HG03108 (cell line): ENCODE measurements at regions not wholly inside any gene's neighbourhood (a gene's known extent, or its start where the extent isn't known, plus 50 kb on each side); places are given as distances from the start of the nearest gene placed in this dataset.

ENCODE experiments used
- ATAC-seq: cut with Tn5 transposase; IDR thresholded peaks from one replicate; pipeline ENCODE4 v1.9.1; 2021; ENCODE audit warnings: moderate library complexity; ENCODE audit not compliant: unreplicated experiment

DNA sequence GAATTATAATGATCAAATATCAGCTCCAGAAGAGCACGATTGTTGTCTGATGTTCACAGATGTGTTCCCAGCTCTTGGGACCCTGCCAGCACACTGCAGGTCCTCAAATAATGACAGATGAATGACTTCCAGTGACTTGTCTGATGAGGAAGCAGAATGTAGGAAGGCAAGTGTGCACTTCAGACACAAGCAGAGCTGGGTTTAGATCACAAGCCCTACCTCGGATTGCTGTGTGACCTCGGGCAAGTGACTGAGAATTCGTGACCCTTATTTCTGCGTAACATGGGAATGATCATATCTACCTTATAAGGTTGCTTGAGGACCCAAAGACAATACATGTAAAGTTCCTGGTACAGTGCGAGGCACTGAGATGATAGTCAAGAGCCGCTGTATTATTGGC lies 182.2 kb downstream of the ABCC12 start:
- ATAC-seq = no peak

DNA sequence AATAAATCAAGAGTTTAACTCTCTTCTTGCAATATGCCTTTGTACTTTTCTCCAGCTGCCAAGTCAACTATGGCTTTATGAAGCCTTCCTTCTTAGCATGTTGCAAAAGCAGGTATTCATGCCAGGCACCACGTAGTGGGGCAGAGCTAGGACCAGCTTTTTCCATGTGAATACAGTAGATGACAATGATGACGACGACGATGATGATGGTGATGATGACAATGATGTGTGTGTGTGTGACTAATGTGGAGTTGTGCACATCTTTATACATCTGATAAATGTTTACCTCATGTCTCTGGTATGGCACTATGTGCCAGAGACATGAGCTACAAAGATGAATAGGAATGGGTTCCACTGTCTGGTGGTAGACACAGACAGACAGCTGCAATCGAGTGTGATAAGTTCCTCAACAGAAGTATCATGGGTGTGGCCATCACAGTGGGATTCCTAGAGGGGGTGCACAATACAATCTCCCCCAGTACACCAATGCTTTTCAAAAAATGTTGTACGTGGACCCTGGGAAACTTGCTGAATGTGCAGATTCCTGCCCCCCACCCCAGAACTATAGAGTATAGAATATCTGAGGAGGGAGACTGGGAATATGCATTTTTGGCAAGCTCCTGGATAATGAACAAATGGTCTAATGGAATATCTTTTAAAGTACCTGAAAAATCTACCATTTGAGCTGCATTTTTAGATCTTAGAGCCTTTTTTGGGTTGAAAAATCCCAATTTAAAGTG lies 183.4 kb downstream of the ABCC12 start:
- no peak for ATAC-seq

DNA sequence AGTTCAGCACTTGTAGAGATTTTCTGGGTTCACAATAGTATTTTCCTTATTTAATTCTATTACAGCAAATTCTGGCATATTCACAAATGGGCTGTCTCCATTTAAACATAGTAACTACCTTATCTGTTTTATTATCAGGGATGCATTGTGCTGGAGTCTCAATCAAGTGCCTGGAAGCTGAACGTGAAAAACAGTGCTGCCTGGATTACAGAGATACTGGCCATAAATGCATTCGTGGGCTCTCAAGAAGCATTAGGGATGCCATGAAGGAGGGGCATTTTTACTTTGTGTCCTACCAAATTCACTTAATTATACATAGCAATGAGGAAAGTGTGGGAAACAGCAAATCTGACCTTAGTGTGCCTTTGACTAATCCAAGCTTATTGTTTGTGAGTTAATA lies 184.6 kb downstream of the ABCC12 start:
- ATAC-seq = no peak

DNA sequence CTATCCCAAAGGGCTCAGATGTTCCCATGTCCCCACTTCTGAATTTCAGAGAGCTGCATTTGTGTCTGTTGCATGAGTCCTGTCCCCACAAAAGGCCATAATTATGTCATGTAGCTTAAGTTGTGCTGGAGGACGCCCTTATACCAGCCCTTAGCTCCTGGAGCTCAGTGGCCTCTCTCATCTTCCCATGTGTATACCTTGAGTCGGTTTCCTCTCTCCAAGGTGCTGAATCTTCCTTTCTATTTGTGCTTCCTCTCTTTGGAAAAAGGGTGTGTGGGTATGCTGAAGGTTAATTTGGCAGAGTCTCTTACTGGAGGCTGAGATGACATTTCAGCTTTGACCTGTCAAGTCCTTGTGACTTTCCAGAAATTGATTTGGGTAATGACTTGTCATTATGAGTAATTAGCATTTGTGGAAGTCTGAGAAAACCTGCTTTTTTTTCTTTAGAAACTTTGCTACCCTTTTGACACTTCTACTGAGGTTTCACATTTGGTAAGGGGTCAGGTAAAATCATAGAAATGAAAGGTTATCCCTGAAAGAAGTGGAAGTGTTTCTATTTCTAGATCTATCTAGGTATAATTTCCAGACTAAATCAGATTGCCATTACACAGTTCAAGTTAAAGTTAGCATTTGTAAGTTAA lies 185.4 kb downstream of the ABCC12 start:
- ATAC-seq = no peak

DNA sequence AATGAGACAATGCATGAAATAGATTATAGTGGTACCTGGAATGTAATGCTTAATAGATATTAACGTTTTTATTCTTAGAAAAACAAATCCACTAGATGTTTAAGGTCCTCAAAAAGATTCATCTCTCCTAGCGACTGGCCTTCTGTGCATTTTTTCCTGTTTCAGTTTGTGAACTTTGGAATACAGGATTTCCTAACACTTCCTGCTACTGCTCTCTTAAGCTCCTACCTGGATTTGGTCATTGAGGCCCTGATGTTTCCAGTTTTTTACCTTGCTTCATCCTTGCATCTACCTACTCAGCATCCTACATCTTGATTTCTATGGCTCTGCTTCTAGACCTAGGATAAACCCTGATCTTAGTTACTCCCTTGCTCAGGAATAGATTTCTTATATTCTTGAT lies 188.4 kb downstream of the ABCC12 start:
- no peak for ATAC-seq

DNA sequence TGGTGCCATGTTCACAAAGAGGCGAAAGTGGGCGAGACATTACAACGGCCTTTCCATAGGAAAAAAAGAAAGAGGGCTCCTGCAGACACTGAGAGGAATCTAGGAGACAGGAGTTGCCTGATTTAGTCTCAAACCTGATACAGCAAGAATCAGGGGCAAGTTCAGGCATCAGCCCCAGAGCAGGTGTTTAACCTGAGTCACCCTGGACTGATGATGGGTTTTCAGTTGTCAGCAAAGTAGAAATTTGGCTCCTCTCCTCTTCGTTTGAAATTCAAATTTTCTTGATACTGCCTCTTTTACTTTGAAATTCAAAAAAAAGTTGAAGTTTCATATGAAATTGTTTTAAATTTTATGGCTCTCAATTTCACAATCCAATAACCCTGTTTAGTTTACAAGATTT lies 189.5 kb downstream of the ABCC12 start:
- no peak for ATAC-seq

DNA sequence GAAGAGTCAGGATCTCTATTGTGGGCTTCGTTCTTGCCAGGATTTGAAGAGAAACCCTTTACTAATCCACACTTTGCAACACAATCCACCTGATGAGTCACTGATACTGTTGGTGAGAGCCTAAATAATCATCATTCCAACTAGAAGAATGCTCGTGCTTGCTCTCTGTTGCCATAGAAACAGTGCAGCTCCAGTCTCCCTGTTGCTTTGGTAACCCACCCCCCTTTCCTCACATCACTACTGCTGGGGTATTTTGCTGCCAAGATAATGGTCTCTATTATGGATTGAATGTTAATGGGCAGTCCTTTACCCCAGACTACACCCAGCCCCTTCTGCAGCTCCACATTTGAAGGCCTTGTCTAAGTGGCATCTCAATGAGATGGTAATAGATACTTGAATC lies 190.4 kb downstream of the ABCC12 start:
- ATAC-seq = no peak

DNA sequence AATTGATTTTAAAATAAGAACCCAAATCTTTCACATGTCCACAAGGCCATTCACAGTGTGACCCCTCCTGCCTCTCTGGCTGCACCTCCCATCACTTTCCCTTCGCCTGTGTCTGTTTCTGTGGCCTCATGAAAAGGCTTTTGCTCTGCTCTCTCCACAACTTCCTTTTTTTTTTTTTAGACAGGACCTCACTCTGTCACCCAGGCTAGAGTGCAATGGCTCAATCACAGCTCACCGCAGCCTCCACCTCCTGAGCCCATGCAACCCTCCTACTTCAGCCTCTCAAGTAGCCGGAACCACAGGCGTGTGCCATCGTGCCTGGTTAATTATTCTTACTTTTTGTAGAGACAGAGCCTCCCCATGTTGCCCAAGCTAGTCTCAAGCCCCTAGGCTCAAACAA lies 197.1 kb downstream of the ABCC12 start:
- no peak for ATAC-seq

DNA sequence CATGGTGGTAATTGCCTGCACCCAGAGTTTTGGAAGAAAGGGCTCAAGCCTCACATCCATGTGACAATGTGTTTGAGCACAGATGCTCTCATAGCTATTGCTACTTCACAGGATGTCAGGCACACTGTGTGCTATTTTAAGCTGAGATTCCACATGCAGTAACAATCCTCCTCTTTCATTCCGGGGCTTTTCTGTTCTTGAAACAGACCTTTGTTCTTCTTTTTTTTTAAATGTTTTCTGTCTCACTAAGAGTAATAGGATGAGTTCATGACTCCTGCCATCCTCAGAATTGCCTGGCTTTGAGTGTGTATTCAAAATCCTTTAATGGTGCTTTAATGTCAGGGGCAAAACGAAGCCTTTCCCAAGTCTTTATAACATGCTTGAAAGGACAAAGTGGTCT lies 198.9 kb downstream of the ABCC12 start:
- ATAC-seq = no peak

DNA sequence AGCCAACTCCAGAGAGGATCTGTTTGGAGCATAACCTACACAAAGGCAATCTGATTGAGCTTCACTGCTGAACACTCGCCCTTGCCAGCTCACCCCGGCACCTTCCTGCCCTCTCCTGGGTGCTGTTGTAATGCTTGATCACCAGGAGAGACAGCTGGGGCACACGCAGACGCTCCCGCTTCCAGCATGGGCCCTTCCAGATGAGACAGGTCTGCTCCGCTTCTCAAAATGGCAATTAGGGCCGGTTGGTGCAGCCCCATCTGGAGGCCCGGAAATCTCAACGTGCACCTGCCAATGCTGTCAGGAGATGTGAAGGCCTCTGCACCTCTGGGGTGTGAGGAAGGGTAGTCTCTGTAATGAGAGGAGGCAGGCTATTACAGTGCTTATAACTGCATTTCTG lies 206.1 kb downstream of the ABCC12 start:
- ATAC-seq = no peak

DNA sequence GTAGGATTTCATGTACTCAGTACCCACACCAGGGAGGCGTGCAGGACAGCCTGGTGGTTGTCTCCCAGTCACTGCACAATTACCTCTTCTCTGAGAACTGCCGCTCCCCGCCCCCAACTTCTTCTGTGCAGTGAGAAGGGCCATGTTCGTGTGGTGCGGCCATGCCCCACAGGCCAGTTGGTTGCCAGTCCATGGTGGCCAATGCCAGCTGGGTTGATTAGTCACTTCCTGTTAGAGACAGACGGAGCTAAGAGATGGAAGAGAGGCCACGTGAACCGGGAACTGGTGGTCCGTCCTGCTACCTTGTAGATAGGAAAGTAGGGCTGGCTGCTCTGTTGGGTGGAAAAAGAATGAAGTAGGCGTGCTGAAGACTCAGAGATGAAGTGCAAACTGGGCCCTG lies 206.5 kb downstream of the ABCC12 start:
- no peak for ATAC-seq

DNA sequence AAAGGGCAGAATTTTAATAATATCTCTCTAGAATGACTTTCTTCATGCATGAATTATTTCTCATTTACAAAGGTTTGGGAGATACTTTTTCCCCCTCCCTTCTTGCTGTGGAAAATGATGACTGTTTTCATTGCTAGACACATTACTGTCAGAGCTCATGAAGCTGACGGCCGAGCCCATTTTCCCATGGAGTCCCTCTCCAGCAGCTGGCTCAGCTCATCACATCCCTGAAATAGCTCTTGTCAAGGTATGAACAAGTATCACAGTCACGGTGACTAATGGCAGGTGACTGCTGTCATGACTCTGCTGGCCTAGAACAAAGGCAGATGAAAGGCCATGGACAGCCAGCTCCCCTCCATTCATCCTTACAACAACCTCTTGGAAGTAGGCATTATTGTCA lies 208.1 kb downstream of the ABCC12 start:
- no peak for ATAC-seq

DNA sequence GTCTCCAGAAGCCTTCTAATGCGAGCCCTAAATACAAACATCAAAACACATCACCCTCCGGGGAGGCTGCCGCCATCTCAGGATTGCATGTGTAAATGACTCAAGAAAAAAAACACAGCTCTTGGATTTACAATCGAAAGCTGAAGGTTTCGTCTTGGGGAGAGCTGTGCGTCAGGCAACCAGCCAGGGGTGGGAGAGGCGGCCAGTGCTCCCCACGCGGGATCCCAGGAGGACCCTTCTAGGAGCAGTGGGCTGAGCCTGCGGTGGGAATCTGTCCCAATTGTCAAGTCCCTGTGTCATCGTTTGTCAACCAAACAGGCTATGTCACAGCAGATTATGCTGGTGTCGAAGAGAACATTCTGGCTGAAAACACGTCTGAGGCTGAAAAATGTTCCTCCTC lies 209.7 kb downstream of the ABCC12 start:
- ATAC-seq = no peak

DNA sequence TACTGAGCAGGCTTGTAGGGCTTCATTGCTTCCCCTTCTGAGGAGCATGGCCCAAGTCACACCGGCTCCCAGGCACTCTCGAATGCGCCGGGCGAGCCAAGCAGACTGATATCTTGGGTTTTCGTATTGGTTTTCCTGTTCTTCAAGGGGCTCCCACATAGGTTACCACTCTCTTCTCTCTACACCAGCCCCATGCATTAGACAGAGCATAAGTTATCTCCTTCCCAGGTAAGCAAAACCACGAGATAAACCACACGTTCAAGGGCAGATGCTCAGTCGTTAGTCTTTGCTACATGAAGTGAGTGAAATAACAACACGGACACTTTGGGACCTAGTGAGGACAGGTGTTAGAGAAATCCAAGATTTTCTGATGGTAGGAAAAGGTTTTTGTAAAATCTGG lies 211.2 kb downstream of the ABCC12 start:
- ATAC-seq = no peak

DNA sequence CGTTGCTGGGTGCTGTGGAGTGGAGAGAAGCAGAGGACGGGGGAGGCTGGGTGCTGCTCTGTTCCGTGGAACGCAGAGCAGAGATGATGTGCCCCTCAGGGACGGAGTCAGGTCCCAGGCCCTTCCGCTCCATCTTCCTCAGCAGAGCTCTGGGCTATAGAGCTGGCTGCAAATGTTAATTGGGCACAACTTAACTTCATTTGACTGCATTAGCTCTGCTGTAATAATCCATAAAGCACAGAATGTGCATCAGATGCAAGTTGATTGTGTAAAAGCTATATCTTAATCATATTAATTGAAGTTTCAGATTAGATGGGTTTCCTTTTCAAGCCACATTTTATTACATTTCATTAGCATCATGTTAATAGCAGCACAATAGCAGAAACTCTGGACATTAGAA lies 212.6 kb downstream of the ABCC12 start:
- no peak for ATAC-seq

DNA sequence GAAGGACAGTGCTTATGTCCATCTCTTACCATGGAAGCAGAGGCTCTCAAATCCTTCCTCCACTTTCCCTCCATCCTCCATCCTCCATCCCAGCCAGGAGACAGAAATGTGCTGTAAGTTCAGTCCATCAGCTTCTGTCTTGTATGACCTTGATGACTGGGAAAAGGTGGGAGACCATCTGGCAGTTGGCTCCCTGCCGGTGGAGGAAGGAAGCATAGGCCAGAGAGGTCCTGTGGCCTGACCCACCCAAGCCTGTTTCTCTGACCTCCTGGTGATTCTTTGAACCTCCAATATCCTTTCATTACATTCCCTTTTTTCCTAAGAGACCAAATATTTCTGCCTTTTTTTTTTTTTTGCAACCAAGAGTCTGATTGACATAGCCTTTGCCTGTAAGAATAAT lies 215.3 kb downstream of the ABCC12 start:
- ATAC-seq = no peak

DNA sequence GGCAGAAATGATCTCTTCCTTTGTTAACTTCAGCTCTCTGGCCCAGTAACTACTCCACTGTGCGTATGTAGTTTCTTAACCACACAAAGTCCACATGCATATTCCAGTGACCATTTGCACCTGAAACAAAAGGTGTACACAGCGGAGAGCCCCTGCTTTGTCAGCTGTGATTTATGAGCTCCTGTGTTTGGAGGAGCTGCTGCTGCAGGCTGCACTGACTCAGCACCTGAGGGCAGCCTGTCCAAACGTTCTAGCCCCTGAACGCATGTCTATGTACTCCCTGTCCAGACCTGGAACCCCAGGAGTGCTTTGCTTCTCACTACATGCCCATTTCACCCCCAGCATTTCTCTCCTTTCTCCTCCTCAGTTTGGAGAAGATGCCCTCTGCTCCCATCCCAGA lies 216.1 kb downstream of the ABCC12 start:
- ATAC-seq = no peak

DNA sequence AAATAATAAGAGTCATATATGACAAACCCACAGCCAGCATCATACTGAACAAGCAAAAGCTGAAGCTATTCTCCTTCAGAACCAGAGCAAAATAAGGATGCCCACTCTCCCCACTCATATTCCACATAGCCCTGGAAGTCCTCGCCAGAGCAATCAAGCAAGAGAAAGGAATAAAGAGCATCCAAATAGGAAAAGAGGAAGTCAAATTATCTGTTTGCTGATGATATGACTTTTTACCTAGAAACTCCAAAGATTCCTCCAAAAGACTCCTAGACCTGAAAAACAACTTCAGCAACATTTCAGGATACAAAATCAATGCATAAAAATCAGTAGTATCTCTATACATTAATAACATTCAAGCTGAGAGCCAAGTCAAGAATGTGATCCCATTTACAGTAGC lies 217.5 kb downstream of the ABCC12 start:
- no peak for ATAC-seq

DNA sequence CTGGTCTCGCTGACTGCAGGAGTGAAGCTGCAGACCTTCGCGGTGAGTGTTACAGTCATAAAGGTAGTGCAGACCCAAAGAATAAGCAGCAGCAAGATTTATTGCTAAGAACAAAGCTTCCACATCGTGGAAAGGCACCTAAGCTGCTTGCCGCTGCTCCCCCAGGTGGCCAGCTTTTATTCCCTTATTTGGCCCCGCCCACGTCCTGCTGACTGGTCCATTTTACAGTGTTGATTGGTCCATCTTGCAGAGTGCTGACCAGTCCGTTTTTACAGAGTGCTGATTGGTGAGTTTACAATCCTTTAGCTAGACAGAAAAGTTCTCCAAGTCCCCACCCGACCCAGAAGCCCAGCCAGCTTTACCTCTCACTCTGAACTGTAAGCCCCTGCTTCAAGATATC lies 227.8 kb downstream of the ABCC12 start:
- ATAC-seq = no peak

DNA sequence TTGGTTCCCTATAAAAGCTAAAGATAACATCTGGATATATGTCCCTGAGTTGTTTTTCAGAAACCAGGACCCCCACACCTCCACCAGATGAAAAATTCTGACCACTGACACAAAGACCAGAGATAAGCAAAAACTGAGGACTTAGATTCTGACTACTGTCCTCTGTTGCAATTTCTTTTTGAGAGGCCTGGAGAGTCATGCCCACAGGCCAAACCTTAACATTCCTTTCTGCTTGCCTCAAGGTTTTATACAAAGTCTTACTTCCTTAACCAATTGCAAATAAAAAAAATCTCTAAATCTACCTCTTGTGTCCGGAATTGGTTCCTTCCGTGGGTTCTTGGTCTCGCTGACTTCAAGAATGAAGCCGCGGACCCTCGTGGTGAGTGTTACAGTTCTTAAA lies 228.5 kb downstream of the ABCC12 start:
- no peak for ATAC-seq

DNA sequence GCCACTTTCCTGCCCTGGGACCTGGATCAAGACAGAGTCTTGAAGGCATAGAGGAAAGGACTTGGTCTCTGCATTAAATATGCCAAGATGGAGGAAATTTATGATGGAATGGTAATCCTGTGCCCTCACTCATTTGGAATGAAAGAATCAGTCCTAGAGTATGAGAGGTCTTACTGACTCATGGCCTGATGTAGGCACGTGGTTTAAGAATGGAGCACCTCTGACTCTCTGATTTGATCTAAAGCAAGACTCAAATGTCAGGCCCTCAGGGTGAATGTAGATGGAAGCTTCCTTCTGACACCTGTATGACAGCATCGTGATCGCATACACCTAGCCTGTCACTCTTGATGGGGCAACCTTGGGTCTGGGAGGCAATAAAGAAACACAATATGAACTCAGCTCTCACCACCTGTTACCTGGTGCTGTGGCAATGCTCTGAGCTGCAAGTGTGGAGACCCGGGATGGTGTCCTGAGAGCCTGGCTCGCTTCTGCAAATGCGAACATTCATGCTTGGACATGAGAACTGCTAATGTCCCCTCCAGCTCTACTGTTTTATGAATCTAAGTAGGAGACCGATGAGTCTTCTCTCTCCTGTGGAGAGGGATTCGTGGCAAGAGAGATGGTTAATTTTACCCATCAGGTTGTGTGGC lies 229.9 kb downstream of the ABCC12 start:
- no peak for ATAC-seq

DNA sequence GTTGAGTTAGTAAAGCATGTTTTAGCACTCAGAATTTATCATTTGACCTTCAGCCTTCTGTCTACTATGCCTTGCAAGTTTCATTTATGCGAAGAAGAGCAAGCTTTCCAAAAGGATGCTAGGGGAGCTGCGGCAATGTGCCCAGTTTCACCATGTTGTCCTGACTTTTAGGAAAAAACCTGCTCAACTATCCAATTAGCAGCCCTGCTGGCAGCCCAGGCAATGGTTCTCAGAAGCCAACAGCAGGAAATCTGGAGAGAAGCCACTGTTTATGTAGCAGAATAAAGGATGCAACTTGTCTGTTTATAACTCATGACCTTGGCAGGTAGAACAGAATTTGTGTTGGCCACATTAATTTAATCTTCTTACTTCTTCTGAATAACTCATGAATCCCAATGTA lies 230.8 kb downstream of the ABCC12 start:
- no peak for ATAC-seq
